ENCODE measurements at regions not wholly inside any gene's neighbourhood (a gene's known extent, or its start where the extent isn't known, plus 50 kb on each side); places are given as distances from the start of the nearest gene placed in this dataset.

- H3K4me1 ChIP-seq (ENCODE audit: control insufficient read depth, low read depth, low read length), result no peaks in the 10 kb centered on the region
- H3K9me3 ChIP-seq (ENCODE audit: control insufficient read depth, low read depth, low read length), result no peaks in the 10 kb centered on the region
- H3K36me3 ChIP-seq (ENCODE audit: control insufficient read depth, low read depth, low read length), result no peaks in the 10 kb centered on the region
- H3K27ac ChIP-seq (ENCODE audit: low read length), result no peak overlapping the region
- H3K4me3 ChIP-seq (ENCODE audit: low read length), result no peak overlapping the region
- H3K27me3 ChIP-seq (ENCODE audit: control insufficient read depth, insufficient read depth, low read length), result no peaks in the 10 kb centered on the region
- H3K9ac ChIP-seq (ENCODE audit: low read length), result no peak overlapping the region
Measured at GRCh38 chr2:16559278-16560067, 106.2 kb downstream of the CYRIA start.

DNA sequence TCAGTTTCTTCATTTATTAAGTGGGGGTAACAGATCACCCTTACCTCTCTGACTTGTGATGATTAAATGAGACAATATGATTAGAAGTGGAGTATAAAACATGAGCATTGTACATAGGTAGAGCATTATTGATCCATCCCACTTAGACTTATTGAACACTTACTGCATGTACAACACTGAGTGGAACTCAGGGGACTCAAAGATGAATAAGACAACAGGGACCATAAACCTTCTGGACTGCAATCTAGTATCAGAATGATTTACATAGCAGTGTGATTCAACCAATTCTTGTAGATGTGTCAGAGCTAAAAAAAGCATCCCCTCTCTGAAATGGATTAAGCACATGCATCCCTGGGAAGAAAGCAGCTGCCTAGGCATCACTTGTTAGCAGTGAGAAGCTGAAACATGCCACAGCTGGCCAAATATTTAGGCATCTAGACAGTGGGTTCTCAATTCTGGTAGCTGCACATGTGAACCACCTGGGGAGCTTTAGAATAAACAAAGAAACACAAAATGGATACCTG, 111.5 kb downstream of the CYRIA start:
- no peak overlapping the region for H3K4me3 ChIP-seq (ENCODE audit: low read length)
- no peak overlapping the region for H3K27ac ChIP-seq (ENCODE audit: low read length)
- H3K27me3 ChIP-seq (ENCODE audit: control insufficient read depth, insufficient read depth, low read length), result no peaks in the 10 kb centered on the region
- H3K9ac ChIP-seq (ENCODE audit: low read length), result no peak overlapping the region
- H3K36me3 ChIP-seq (ENCODE audit: control insufficient read depth, low read depth, low read length), result no peaks in the 10 kb centered on the region
- H3K4me1 ChIP-seq (ENCODE audit: control insufficient read depth, low read depth, low read length), result no peaks in the 10 kb centered on the region
- no peaks in the 10 kb centered on the region for H3K9me3 ChIP-seq (ENCODE audit: control insufficient read depth, low read depth, low read length)

GRCh38 chr2:16553226-16553625, 112.4 kb downstream of the CYRIA start:
- no peak overlapping the region for H3K27ac ChIP-seq (ENCODE audit: low read length)

DNA sequence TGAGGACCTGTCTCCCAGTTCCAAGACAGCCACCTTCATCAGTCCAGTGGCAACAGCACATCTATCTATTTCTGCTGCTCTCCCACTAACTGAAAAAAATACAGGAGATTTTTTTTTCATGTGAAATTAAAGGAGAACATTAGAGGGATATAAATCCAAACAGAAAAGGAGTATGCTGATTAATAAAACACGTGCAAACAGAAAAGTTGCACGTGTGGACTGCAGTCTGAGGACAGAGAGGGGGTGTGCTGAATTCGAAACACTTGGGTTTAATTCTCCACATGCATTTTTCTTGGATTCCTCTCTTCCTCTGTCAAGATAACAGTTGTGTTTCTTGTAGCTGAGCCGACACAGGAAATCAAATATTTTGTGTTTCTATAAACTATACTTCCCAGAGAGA, 113.4 kb downstream of the CYRIA start:
- Histone ChIP-seq H3K9me3 (ENCODE audit: control insufficient read depth, low read depth, low read length) (no peaks in the 10 kb centered on the region), H3K27ac (ENCODE audit: low read length) (no peak overlapping the region), H3K36me3 (ENCODE audit: control insufficient read depth, low read depth, low read length) (no peaks in the 10 kb centered on the region), H3K4me1 (ENCODE audit: control insufficient read depth, low read depth, low read length) (no peaks in the 10 kb centered on the region), H3K9ac (ENCODE audit: low read length) (no peak overlapping the region), H3K4me3 (ENCODE audit: low read length) (no peak overlapping the region), H3K27me3 (ENCODE audit: control insufficient read depth, insufficient read depth, low read length) (no peaks in the 10 kb centered on the region)

More at GRCh38 chr2:16553226-16553625, 112.4 kb downstream of the CYRIA start:
- Histone ChIP-seq H3K9me3 (ENCODE audit: control insufficient read depth, low read depth, low read length) (no peaks in the 10 kb centered on the region), H3K9ac (ENCODE audit: low read length) (no peak overlapping the region), H3K36me3 (ENCODE audit: control insufficient read depth, low read depth, low read length) (no peaks in the 10 kb centered on the region), H3K4me3 (ENCODE audit: low read length) (no peak overlapping the region), H3K27me3 (ENCODE audit: control insufficient read depth, insufficient read depth, low read length) (no peaks in the 10 kb centered on the region), H3K4me1 (ENCODE audit: control insufficient read depth, low read depth, low read length) (no peaks in the 10 kb centered on the region)

GRCh38 chr2:16548036-16548435, 117.6 kb downstream of the CYRIA start:
- H3K9ac ChIP-seq (ENCODE audit: low read length), result no peak overlapping the region
- H3K27ac ChIP-seq (ENCODE audit: low read length), result no peak overlapping the region
- no peaks in the 10 kb centered on the region for H3K9me3 ChIP-seq (ENCODE audit: control insufficient read depth, low read depth, low read length)
- H3K27me3 ChIP-seq (ENCODE audit: control insufficient read depth, insufficient read depth, low read length), result no peaks in the 10 kb centered on the region
- H3K36me3 ChIP-seq (ENCODE audit: control insufficient read depth, low read depth, low read length), result no peaks in the 10 kb centered on the region
- no peak overlapping the region for H3K4me3 ChIP-seq (ENCODE audit: low read length)
- no peaks in the 10 kb centered on the region for H3K4me1 ChIP-seq (ENCODE audit: control insufficient read depth, low read depth, low read length)

- Histone ChIP-seq H3K4me3 (ENCODE audit: low read length) (no peak overlapping the region), H3K9ac (ENCODE audit: low read length) (no peak overlapping the region), H3K27ac (ENCODE audit: low read length) (no peak overlapping the region), H3K9me3 (ENCODE audit: control insufficient read depth, low read depth, low read length) (no peaks in the 10 kb centered on the region), H3K27me3 (ENCODE audit: control insufficient read depth, insufficient read depth, low read length) (no peaks in the 10 kb centered on the region), H3K36me3 (ENCODE audit: control insufficient read depth, low read depth, low read length) (no peaks in the 10 kb centered on the region), H3K4me1 (ENCODE audit: control insufficient read depth, low read depth, low read length) (no peaks in the 10 kb centered on the region)
Measured at GRCh38 chr2:16546128-16546754, 119.4 kb downstream of the CYRIA start.

DNA sequence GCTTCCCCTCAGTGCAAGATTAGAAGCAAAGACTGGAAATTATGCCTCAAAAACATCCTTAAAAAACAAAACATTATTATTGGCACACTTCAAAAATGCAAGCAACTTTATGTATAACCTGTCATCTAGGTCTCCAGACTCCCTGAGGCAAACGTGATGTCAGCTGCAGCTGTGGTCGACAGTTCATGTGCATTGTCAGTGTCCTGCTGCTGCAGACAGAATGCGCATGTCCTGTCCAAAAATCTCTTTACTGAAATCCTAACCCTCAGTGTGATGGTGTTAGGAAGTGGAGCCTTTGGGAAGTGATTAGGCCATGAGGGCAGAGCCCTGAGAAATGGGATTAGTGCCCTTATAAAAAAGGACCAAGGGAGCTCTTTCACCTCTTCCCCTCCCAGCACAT, 126.9 kb downstream of the CYRIA start:
- no peaks in the 10 kb centered on the region for H3K27me3 ChIP-seq (ENCODE audit: control insufficient read depth, insufficient read depth, low read length)
- no peak overlapping the region for H3K27ac ChIP-seq (ENCODE audit: low read length)
- H3K4me1 ChIP-seq (ENCODE audit: control insufficient read depth, low read depth, low read length), result no peaks in the 10 kb centered on the region
- H3K36me3 ChIP-seq (ENCODE audit: control insufficient read depth, low read depth, low read length), result no peaks in the 10 kb centered on the region
- no peak overlapping the region for H3K9ac ChIP-seq (ENCODE audit: low read length)
- H3K9me3 ChIP-seq (ENCODE audit: control insufficient read depth, low read depth, low read length), result no peaks in the 10 kb centered on the region
- H3K4me3 ChIP-seq (ENCODE audit: low read length), result no peak overlapping the region

DNA sequence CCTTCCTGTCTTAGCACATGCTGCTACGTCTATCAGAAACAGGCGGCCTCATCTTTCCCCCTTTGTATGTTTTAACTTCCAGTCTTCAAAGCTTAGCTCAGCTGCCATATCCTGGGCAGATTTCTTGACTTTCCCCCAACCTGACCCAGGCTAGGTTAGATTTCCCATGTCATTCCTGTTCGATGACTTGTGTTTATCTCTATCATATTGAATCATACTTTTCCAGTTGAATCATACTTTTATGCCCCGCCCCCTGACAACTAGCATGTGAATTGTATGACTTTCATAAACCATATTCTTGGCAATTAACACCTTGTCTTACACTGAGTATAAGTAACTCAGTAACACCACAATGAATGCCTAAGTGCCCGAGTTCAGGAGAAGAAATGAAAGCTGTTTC, 128.3 kb downstream of the CYRIA start:
- no peak overlapping the region for H3K9ac ChIP-seq (ENCODE audit: low read length)
- no peaks in the 10 kb centered on the region for H3K36me3 ChIP-seq (ENCODE audit: control insufficient read depth, low read depth, low read length)
- H3K27me3 ChIP-seq (ENCODE audit: control insufficient read depth, insufficient read depth, low read length), result no peaks in the 10 kb centered on the region
- H3K4me1 ChIP-seq (ENCODE audit: control insufficient read depth, low read depth, low read length), result no peaks in the 10 kb centered on the region
- H3K27ac ChIP-seq (ENCODE audit: low read length), result no peak overlapping the region
- H3K4me3 ChIP-seq (ENCODE audit: low read length), result no peak overlapping the region
- no peaks in the 10 kb centered on the region for H3K9me3 ChIP-seq (ENCODE audit: control insufficient read depth, low read depth, low read length)

DNA sequence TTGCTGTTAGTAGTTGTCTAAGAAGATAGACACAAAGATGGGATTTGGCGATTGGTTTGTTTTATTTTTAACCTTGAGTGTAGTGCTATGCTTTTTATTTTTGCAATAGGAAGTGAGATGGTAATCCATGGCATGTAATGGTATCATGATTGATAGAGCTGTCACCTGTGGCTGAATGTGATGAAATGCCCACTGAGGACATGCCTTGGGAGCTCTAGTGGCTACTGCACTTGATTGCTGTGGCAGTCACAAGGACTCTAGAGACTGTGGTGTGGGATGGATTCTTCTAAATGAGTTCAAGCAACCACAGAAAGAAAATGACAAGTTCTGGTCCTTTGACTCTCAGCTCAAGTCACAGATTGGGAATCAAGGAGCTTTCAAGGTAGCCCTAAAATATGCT, 139.4 kb downstream of the CYRIA start:
- Histone ChIP-seq H3K27ac (ENCODE audit: low read length) (no peak overlapping the region), H3K9ac (ENCODE audit: low read length) (no peak overlapping the region), H3K27me3 (ENCODE audit: control insufficient read depth, insufficient read depth, low read length) (no peaks in the 10 kb centered on the region), H3K36me3 (ENCODE audit: control insufficient read depth, low read depth, low read length) (no peaks in the 10 kb centered on the region), H3K4me1 (ENCODE audit: control insufficient read depth, low read depth, low read length) (no peaks in the 10 kb centered on the region), H3K4me3 (ENCODE audit: low read length) (no peak overlapping the region), H3K9me3 (ENCODE audit: control insufficient read depth, low read depth, low read length) (no peaks in the 10 kb centered on the region)

- H3K9me3 ChIP-seq (ENCODE audit: control insufficient read depth, low read depth, low read length), result no peaks in the 10 kb centered on the region
- H3K36me3 ChIP-seq (ENCODE audit: control insufficient read depth, low read depth, low read length), result no peaks in the 10 kb centered on the region
- no peaks in the 10 kb centered on the region for H3K27me3 ChIP-seq (ENCODE audit: control insufficient read depth, insufficient read depth, low read length)
- H3K27ac ChIP-seq (ENCODE audit: low read length), result no peak overlapping the region
- H3K9ac ChIP-seq (ENCODE audit: low read length), result no peak overlapping the region
- no peak overlapping the region for H3K4me3 ChIP-seq (ENCODE audit: low read length)
- no peaks in the 10 kb centered on the region for H3K4me1 ChIP-seq (ENCODE audit: control insufficient read depth, low read depth, low read length)
Measured at GRCh38 chr2:16525265-16525887, 140.3 kb downstream of the CYRIA start.

- no peak overlapping the region for H3K4me3 ChIP-seq (ENCODE audit: low read length)
- no peaks in the 10 kb centered on the region for H3K4me1 ChIP-seq (ENCODE audit: control insufficient read depth, low read depth, low read length)
- H3K36me3 ChIP-seq (ENCODE audit: control insufficient read depth, low read depth, low read length), result no peaks in the 10 kb centered on the region
- no peak overlapping the region for H3K9ac ChIP-seq (ENCODE audit: low read length)
- H3K9me3 ChIP-seq (ENCODE audit: control insufficient read depth, low read depth, low read length), result no peaks in the 10 kb centered on the region
- no peaks in the 10 kb centered on the region for H3K27me3 ChIP-seq (ENCODE audit: control insufficient read depth, insufficient read depth, low read length)
- H3K27ac ChIP-seq (ENCODE audit: low read length), result no peak overlapping the region
Measured at GRCh38 chr2:16523711-16524110, 141.9 kb downstream of the CYRIA start.

All from iPS-18a (cell line).